A673 (cell line): ENCODE measurements at regions not wholly inside any gene's neighbourhood (a gene's known extent, or its start where the extent isn't known, plus 50 kb on each side); places are given as distances from the start of the nearest gene placed in this dataset.

Experiments used
- BruUV-seq: library from RNA; stranded (reverse); fragments of 400-500 nt; replicated peaks from 2 replicates; lab custom pipeline; 2021; lab: Mats Ljungman, UMichigan
- CTCF ChIA-PET: fragments of 300-600 bp; sonication (Branson Sonifier 250); formaldehyde crosslinking; loops from one replicate; lab custom pipeline; 2022; ENCODE audit warnings: antibody characterized with exemption; lab: Charles Lee
- POLR2A ChIA-PET: fragments of 300-600 bp; sonication (Branson Sonifier 250); formaldehyde crosslinking; loops from one replicate; lab custom pipeline; 2022; ENCODE audit warnings: antibody characterized with exemption; ENCODE audit not compliant: low non-redundant PET; lab: Charles Lee
- DNase-seq: peaks from one replicate; pipeline ENCODE4 v3.0.0-alpha.2; 2015; ENCODE audit warnings: low spot score
- H3K27ac ChIP-seq: fragments of 200-600 bp; sonication (generic); 2 replicates; pipeline ENCODE4 v1.5.1; 2016; ENCODE audit warnings: mixed run types, low read depth, mild to moderate bottlenecking, mixed read lengths, antibody characterized with exemption, low read length; ENCODE audit not compliant: poor library complexity, severe bottlenecking
- H3K27me3 ChIP-seq: fragments of 200-600 bp; sonication (generic); replicated peaks from 2 replicates; pipeline ENCODE4 v1.6.1; 2017; ENCODE audit warnings: mixed run types, low read depth, mild to moderate bottlenecking, mixed read lengths, antibody characterized with exemption, low read length; ENCODE audit not compliant: insufficient read depth, poor library complexity
- H3K36me3 ChIP-seq: fragments of 200-600 bp; sonication (generic); 2 replicates; pipeline ENCODE4 v1.6.1; 2016; ENCODE audit warnings: mixed run types, mild to moderate bottlenecking, mixed read lengths, antibody characterized with exemption, low read length; ENCODE audit not compliant: insufficient read depth, poor library complexity, severe bottlenecking
- H3K4me1 ChIP-seq: fragments of 200-600 bp; sonication (generic); 2 replicates; pipeline ENCODE4 v1.6.1; 2017; ENCODE audit warnings: mixed run types, mild to moderate bottlenecking, mixed read lengths, antibody characterized with exemption, low read length; ENCODE audit not compliant: insufficient read depth, poor library complexity, severe bottlenecking
- H3K4me3 ChIP-seq: fragments of 200-600 bp; sonication (generic); 2 replicates; pipeline ENCODE4 v1.5.1; 2016; ENCODE audit warnings: low read depth, mixed run types, mild to moderate bottlenecking, mixed read lengths, low read length; ENCODE audit not compliant: poor library complexity, severe bottlenecking
- H3K9me3 ChIP-seq: fragments of 200-600 bp; sonication (generic); 2 replicates; pipeline ENCODE4 v1.6.1; 2016; ENCODE audit warnings: mixed run types, low read depth, mild to moderate bottlenecking, mixed read lengths, antibody characterized with exemption, low read length; ENCODE audit not compliant: poor library complexity, severe bottlenecking
- EZH2 ChIP-seq: fragments of 200-600 bp; sonication (generic); IDR thresholded peaks from 2 replicates; pipeline ENCODE4 v1.6.1; 2017; ENCODE audit warnings: borderline replicate concordance, low read depth, mild to moderate bottlenecking, mixed read lengths, antibody characterized with exemption, low read length; ENCODE audit not compliant: poor library complexity, severe bottlenecking
- intact Hi-C: fragments of 100-400 bp; cut with micrococcal nuclease; formaldehyde crosslinking; loops from one replicate; pipeline ENCODE4 v1.10.0; 2022; ENCODE audit not compliant: unreplicated experiment
- TF ChIP-seq, protein P1 (sequence below): fragments of 300-800, 200-600 bp; sonication (generic); conservative IDR thresholded peaks from 2 replicates; pipeline ENCODE4 v1.5.1; 2017; ENCODE audit warnings: low read depth, mild to moderate bottlenecking, antibody characterized with exemption, low read length, moderate library complexity, mixed read lengths

GRCh38 chr7:33802600-33802999 lies 102.7 kb upstream of the BMPER start:
- Histone ChIP-seq H3K9me3 (no peaks in the 10 kb centered on the region), H3K27ac (no peak overlapping the region), H3K4me3 (no peak overlapping the region), H3K36me3 (no peaks in the 10 kb centered on the region), H3K4me1 (no peaks in the 10 kb centered on the region), H3K27me3 (no peaks in the 10 kb centered on the region)
- DNase-seq = no peak
- intact Hi-C loops = no loop called here
- POLR2A ChIA-PET = no interaction called here
- CTCF ChIA-PET = no interaction called here
- TF ChIP-seq, protein P1, sequence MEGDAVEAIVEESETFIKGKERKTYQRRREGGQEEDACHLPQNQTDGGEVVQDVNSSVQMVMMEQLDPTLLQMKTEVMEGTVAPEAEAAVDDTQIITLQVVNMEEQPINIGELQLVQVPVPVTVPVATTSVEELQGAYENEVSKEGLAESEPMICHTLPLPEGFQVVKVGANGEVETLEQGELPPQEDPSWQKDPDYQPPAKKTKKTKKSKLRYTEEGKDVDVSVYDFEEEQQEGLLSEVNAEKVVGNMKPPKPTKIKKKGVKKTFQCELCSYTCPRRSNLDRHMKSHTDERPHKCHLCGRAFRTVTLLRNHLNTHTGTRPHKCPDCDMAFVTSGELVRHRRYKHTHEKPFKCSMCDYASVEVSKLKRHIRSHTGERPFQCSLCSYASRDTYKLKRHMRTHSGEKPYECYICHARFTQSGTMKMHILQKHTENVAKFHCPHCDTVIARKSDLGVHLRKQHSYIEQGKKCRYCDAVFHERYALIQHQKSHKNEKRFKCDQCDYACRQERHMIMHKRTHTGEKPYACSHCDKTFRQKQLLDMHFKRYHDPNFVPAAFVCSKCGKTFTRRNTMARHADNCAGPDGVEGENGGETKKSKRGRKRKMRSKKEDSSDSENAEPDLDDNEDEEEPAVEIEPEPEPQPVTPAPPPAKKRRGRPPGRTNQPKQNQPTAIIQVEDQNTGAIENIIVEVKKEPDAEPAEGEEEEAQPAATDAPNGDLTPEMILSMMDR = no peak
- no peak for TF ChIP-seq EZH2
- BruUV-seq = no TSS peak

GRCh38 chr7:33804140-33804660 lies 101.1 kb upstream of the BMPER start:
- CTCF ChIA-PET = no interaction called here
- H3K4me1 ChIP-seq = peaks cover 4% of the 10 kb centered on the region
- H3K27ac ChIP-seq = no peak overlapping the region
- intact Hi-C loops = no loop called here
- no peak overlapping the region for H3K4me3 ChIP-seq
- POLR2A ChIA-PET = no interaction called here
- no TSS peak for BruUV-seq
- TF ChIP-seq, protein P1 = no peak
- TF ChIP-seq EZH2 = no peak
- H3K27me3 ChIP-seq = no peaks in the 10 kb centered on the region
- H3K36me3 ChIP-seq = no peaks in the 10 kb centered on the region
- DNase-seq = no peak
- H3K9me3 ChIP-seq = no peaks in the 10 kb centered on the region

GRCh38 chr7:33805630-33806233 lies 99.6 kb upstream of the BMPER start:
- no peak for DNase-seq
- H3K4me3 ChIP-seq = no peak overlapping the region
- no peaks in the 10 kb centered on the region for H3K36me3 ChIP-seq
- H3K27ac ChIP-seq = no peak overlapping the region
- ChIA-PET CTCF (no interaction called here), POLR2A (no interaction called here)
- intact Hi-C loops = no loop called here
- BruUV-seq = no TSS peak
- TF ChIP-seq, protein P1 = no peak
- no peak for TF ChIP-seq EZH2
- H3K27me3 ChIP-seq = no peaks in the 10 kb centered on the region
- peaks cover 4% of the 10 kb centered on the region for H3K4me1 ChIP-seq
- no peaks in the 10 kb centered on the region for H3K9me3 ChIP-seq
